ENCODE measurements at regions not wholly inside any gene's neighbourhood (a gene's known extent, or its start where the extent isn't known, plus 50 kb on each side); places are given as distances from the start of the nearest gene placed in this dataset.
A peak's percentile ranks its signal among the peaks of the same experiment; 100 is the strongest.

GRCh38 chr5:135206862-135207261, 172.8 kb upstream of the PITX1 start:
- ATAC-seq (replicated peaks) (no peak), DNase-seq (no peak)
- H3K9me3 Mint-ChIP-seq: peaks cover 8 to 14% of the 10 kb centered on the region in 2 donors
- H3K4me1 Mint-ChIP-seq (ENCODE audit: low read depth in 2 of 2): no peaks in the 10 kb centered on the region
- H3K4me3 Mint-ChIP-seq: no peak overlapping the region
- H3K27me3 Mint-ChIP-seq: peaks cover 43 to 59% of the 10 kb centered on the region in 2 donors
- H3K27ac Mint-ChIP-seq: no peak overlapping the region
- no peaks in the 10 kb centered on the region for H3K36me3 Mint-ChIP-seq (ENCODE audit: insufficient read depth)

GRCh38 chr5:135205632-135206349, 171.8 kb upstream of the PITX1 start:
- ATAC-seq (replicated peaks) (no peak), DNase-seq (no peak)
- no peaks in the 10 kb centered on the region for H3K4me1 Mint-ChIP-seq (ENCODE audit: low read depth in 2 of 2)
- peaks cover 46 to 58% of the 10 kb centered on the region in 2 donors for H3K27me3 Mint-ChIP-seq
- no peak overlapping the region for H3K4me3 Mint-ChIP-seq
- no peaks in the 10 kb centered on the region for H3K36me3 Mint-ChIP-seq (ENCODE audit: insufficient read depth)
- H3K27ac Mint-ChIP-seq: no peak overlapping the region
- peaks cover 8 to 14% of the 10 kb centered on the region in 2 donors for H3K9me3 Mint-ChIP-seq

GRCh38 chr5:135204151-135204600, 170.1 kb upstream of the PITX1 start:
- no peaks in the 10 kb centered on the region for H3K36me3 Mint-ChIP-seq (ENCODE audit: insufficient read depth)
- H3K4me1 Mint-ChIP-seq (ENCODE audit: low read depth in 2 of 2): no peaks in the 10 kb centered on the region
- no peak for ATAC-seq (replicated peaks)
- DNase-seq: no peak
- peaks cover 48 to 54% of the 10 kb centered on the region in 2 donors for H3K27me3 Mint-ChIP-seq
- peaks cover 8 to 14% of the 10 kb centered on the region in 2 donors for H3K9me3 Mint-ChIP-seq
- H3K4me3 Mint-ChIP-seq: no peak overlapping the region
- H3K27ac Mint-ChIP-seq: no peak overlapping the region

- H3K4me1 Mint-ChIP-seq (ENCODE audit: low read depth in 2 of 2): no peaks in the 10 kb centered on the region
- DNase-seq: no peak
- peaks cover 48 to 54% of the 10 kb centered on the region in 2 donors for H3K27me3 Mint-ChIP-seq
- peaks cover 8 to 14% of the 10 kb centered on the region in 2 donors for H3K9me3 Mint-ChIP-seq
- ATAC-seq (replicated peaks): no peak
- H3K27ac Mint-ChIP-seq: no peak overlapping the region
- no peak overlapping the region for H3K4me3 Mint-ChIP-seq
- no peaks in the 10 kb centered on the region for H3K36me3 Mint-ChIP-seq (ENCODE audit: insufficient read depth)
Measured at GRCh38 chr5:135203593-135204036, 169.6 kb upstream of the PITX1 start.

GRCh38 chr5:135203019-135203418, 169.0 kb upstream of the PITX1 start:
- DNase-seq (no peak), ATAC-seq (replicated peaks) (no peak)
- H3K36me3 Mint-ChIP-seq (ENCODE audit: insufficient read depth): no peaks in the 10 kb centered on the region
- H3K27ac Mint-ChIP-seq: no peak overlapping the region
- H3K4me3 Mint-ChIP-seq: no peak overlapping the region
- H3K9me3 Mint-ChIP-seq: peaks cover 8 to 14% of the 10 kb centered on the region in 2 donors
- H3K27me3 Mint-ChIP-seq: peaks cover 50 to 53% of the 10 kb centered on the region in 2 donors
- no peaks in the 10 kb centered on the region for H3K4me1 Mint-ChIP-seq (ENCODE audit: low read depth in 2 of 2)

- peaks cover 8 to 14% of the 10 kb centered on the region in 2 donors for H3K9me3 Mint-ChIP-seq
- H3K27ac Mint-ChIP-seq: no peak overlapping the region
- peaks cover 64 to 68% of the 10 kb centered on the region in 2 donors for H3K27me3 Mint-ChIP-seq
- DNase-seq: no peak
- ATAC-seq (replicated peaks): no peak
- no peaks in the 10 kb centered on the region for H3K36me3 Mint-ChIP-seq (ENCODE audit: insufficient read depth)
- H3K4me3 Mint-ChIP-seq: no peak overlapping the region
- no peaks in the 10 kb centered on the region for H3K4me1 Mint-ChIP-seq (ENCODE audit: low read depth in 2 of 2)
Measured at GRCh38 chr5:135199919-135200318, 165.9 kb upstream of the PITX1 start.

- peaks cover under 1% of the 10 kb centered on the region in 2 donors for H3K4me1 Mint-ChIP-seq (ENCODE audit: low read depth in 2 of 2)
- no peak overlapping the region for H3K27ac Mint-ChIP-seq
- no peak for ATAC-seq (replicated peaks)
- no peak for DNase-seq
- H3K27me3 Mint-ChIP-seq: peaks cover 63 to 74% of the 10 kb centered on the region in 2 donors
- no peak overlapping the region for H3K4me3 Mint-ChIP-seq
- no peaks in the 10 kb centered on the region for H3K9me3 Mint-ChIP-seq
- no peaks in the 10 kb centered on the region for H3K36me3 Mint-ChIP-seq (ENCODE audit: insufficient read depth)
Measured at GRCh38 chr5:135196483-135196882, 162.5 kb upstream of the PITX1 start.

GRCh38 chr5:135195270-135195608, 161.2 kb upstream of the PITX1 start:
- H3K9me3 Mint-ChIP-seq: no peaks in the 10 kb centered on the region
- peaks cover 61 to 85% of the 10 kb centered on the region in 2 donors for H3K27me3 Mint-ChIP-seq
- DNase-seq (no peak), ATAC-seq (replicated peaks) (no peak)
- no peak overlapping the region for H3K4me3 Mint-ChIP-seq
- H3K27ac Mint-ChIP-seq: no peak overlapping the region
- no peaks in the 10 kb centered on the region for H3K36me3 Mint-ChIP-seq (ENCODE audit: insufficient read depth)
- H3K4me1 Mint-ChIP-seq (ENCODE audit: low read depth in 2 of 2): peaks cover 3 to 4% of the 10 kb centered on the region in 2 donors

- Mint-ChIP-seq H3K4me1 (ENCODE audit: low read depth in 2 of 2) (peaks cover 3 to 4% of the 10 kb centered on the region in 2 donors), H3K9me3 (no peaks in the 10 kb centered on the region), H3K4me3 (no peak overlapping the region), H3K27ac (no peak overlapping the region), H3K27me3 (peaks cover 61 to 85% of the 10 kb centered on the region in 2 donors), H3K36me3 (ENCODE audit: insufficient read depth) (no peaks in the 10 kb centered on the region)
- ATAC-seq (replicated peaks) (no peak), DNase-seq (no peak)
Measured at GRCh38 chr5:135194573-135195269, 160.7 kb upstream of the PITX1 start.

- H3K27ac Mint-ChIP-seq: no peak overlapping the region
- no peaks in the 10 kb centered on the region for H3K36me3 Mint-ChIP-seq (ENCODE audit: insufficient read depth)
- no peak overlapping the region for H3K4me3 Mint-ChIP-seq
- H3K27me3 Mint-ChIP-seq: peaks cover 56 to 82% of the 10 kb centered on the region in 2 donors
- DNase-seq (no peak), ATAC-seq (replicated peaks) (no peak)
- H3K4me1 Mint-ChIP-seq (ENCODE audit: low read depth in 2 of 2): peaks cover 3 to 4% of the 10 kb centered on the region in 2 donors
- no peaks in the 10 kb centered on the region for H3K9me3 Mint-ChIP-seq
Measured at GRCh38 chr5:135194126-135194488, 160.1 kb upstream of the PITX1 start.

GRCh38 chr5:135193213-135194125, 159.4 kb upstream of the PITX1 start:
- peaks cover 50 to 76% of the 10 kb centered on the region in 2 donors for H3K27me3 Mint-ChIP-seq
- H3K4me1 Mint-ChIP-seq (ENCODE audit: low read depth in 2 of 2): peaks cover 3 to 4% of the 10 kb centered on the region in 2 donors
- DNase-seq: no peak
- H3K4me3 Mint-ChIP-seq: no peak overlapping the region
- no peaks in the 10 kb centered on the region for H3K36me3 Mint-ChIP-seq (ENCODE audit: insufficient read depth)
- ATAC-seq (replicated peaks): no peak
- H3K27ac Mint-ChIP-seq: no peak overlapping the region
- H3K9me3 Mint-ChIP-seq: no peaks in the 10 kb centered on the region

GRCh38 chr5:135192351-135192750, 158.3 kb upstream of the PITX1 start:
- Mint-ChIP-seq H3K27me3 (peaks cover 47 to 72% of the 10 kb centered on the region in 2 donors), H3K4me3 (no peak overlapping the region), H3K27ac (no peak overlapping the region), H3K9me3 (no peaks in the 10 kb centered on the region), H3K36me3 (ENCODE audit: insufficient read depth) (no peaks in the 10 kb centered on the region), H3K4me1 (ENCODE audit: low read depth in 2 of 2) (peaks cover 3 to 4% of the 10 kb centered on the region in 2 donors)
- no peak for ATAC-seq (replicated peaks)
- DNase-seq: no peak

- peaks cover 45 to 72% of the 10 kb centered on the region in 2 donors for H3K27me3 Mint-ChIP-seq
- peak; percentile 36 to 46 (median 42) for DNase-seq
- H3K36me3 Mint-ChIP-seq (ENCODE audit: insufficient read depth): no peaks in the 10 kb centered on the region
- peak; percentile 82 for ATAC-seq (replicated peaks)
- peaks cover 3 to 4% of the 10 kb centered on the region in 2 donors for H3K4me1 Mint-ChIP-seq (ENCODE audit: low read depth in 2 of 2)
- H3K27ac Mint-ChIP-seq: no peak overlapping the region
- peak overlapping the region; percentile 65 to 73 for H3K4me3 Mint-ChIP-seq
- no peaks in the 10 kb centered on the region for H3K9me3 Mint-ChIP-seq
Measured at GRCh38 chr5:135191084-135191826, 157.2 kb upstream of the PITX1 start.

All from effector memory CD8-positive, alpha-beta T cell (primary cell).